IPS-NIHi7 (cell line): ENCODE measurements at regions not wholly inside any gene's neighbourhood (a gene's known extent, or its start where the extent isn't known, plus 50 kb on each side); places are given as distances from the start of the nearest gene placed in this dataset.
"Not testable (repeated sequence)": the region's sequence is repeated elsewhere in the genome, so short reads cannot be mapped to it uniquely, and the experiment has no call there.

Experiments
- DNase-seq: peaks from one replicate; pipeline ENCODE4 v3.0.0; 2012; ENCODE audit warnings: mixed read lengths; ENCODE audit errors: extremely low spot score

GRCh38 chr19:30871979-30872378 lies 477.3 kb downstream of the TSHZ3 start:
- no peak for DNase-seq

- DNase-seq: no peak
Observed at GRCh38 chr19:30870876-30871275, 478.4 kb downstream of the TSHZ3 start.

DNA sequence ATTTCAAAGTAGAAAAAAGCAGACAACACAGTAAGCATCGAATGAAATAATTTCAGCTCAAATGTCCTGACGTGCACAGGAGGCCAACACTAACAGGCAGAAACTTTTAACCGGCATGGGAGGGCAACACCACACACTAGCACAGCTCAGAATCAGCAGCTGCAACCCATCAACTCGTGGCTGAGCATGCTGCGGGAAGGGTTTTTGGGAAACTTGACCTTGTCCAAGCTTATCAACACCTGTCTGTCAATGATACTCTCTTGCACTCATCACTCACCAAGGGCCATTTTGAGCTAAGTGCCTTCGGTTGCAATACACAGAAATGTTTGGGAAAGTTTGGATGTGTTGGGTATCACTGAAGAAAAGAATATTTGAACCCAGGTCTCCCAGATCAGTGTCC lies 483.7 kb downstream of the TSHZ3 start:
- DNase-seq: no peak

- no peak for DNase-seq
Observed at GRCh38 chr19:30864391-30865215, 484.6 kb downstream of the TSHZ3 start.

DNA sequence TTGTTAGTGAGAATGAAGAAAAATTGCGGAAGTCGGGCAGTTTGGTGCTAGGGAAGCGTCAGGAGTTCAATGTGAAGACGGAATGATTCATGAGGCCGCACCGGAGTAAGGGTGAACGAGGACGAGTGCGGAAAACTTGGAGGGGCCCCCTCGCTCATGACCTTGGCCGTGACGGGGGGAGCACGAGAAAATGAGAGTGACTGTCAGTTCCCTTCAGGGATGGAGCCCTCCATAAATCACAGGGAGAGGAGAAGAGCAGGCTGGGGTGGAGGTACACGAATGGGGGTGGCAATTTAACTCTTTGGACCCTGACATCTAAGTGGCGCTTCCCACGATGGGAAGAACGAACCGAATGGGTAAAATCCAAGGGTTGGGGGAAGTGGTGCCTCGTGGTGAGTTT lies 486.4 kb downstream of the TSHZ3 start:
- no peak for DNase-seq

DNA sequence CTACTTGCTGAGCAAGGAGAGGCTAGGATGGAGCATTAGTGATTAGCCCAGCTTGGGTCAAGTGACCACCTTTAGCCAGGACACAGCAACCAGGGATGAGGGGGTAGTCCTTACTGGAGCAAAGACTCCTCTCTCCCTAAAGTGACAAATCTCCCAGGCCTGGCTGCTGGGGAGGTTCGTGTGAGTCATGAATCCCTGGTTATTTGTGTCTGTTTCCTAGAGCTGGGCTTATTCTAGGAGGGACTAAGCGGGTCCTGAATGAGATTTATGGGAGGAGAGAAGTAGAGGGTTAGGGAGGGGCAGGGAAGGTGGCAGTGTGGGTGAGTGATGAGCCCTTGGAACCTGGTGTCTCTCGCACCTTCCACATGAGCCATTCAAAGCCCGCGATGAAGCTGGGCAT lies 487.3 kb downstream of the TSHZ3 start:
- DNase-seq: no peak

GRCh38 chr19:30857966-30858490 lies 485.8 kb downstream of the ZNF536 start:
- DNase-seq: no peak

DNA sequence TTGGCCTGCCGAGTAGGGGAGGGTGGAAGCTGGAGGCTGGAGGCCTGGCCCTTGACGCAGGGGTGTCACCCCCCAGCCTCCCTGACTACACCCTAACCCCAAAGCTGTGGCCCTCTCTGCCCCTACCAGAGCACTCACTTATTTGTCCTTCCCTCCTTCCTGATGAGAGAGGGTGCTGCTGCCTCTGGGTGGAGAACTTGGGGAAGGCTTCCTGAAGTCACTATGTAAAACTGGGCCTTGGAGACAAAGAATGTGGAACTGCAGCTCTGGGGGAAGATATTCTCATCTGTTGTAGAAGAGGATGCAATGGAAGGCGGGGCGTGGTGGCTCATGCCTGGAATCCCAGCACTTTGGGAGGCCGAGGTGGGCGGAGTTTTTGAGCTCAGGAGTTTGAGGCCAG lies 485.2 kb downstream of the ZNF536 start:
- peak; percentile 52 for DNase-seq

DNA sequence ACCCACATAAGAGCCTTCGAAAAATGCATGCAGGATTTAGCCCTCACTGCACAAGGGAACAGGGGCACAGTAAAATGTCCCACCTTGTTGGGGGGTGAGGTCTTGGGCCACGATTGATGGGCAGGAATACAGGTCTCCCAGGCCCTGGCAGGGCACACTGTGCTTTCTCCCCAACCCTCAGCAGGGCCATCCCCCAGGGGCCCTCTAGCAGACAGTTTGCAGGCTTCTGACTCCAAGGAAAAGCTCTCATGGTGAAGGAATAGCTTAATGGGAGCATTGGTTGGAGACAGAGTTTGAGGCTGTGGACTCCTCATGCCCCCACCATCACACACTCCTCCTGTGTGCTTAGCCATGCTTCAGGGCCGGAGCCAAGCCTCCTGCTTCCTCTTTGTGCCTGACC lies 484.6 kb downstream of the ZNF536 start:
- DNase-seq: no peak

DNA sequence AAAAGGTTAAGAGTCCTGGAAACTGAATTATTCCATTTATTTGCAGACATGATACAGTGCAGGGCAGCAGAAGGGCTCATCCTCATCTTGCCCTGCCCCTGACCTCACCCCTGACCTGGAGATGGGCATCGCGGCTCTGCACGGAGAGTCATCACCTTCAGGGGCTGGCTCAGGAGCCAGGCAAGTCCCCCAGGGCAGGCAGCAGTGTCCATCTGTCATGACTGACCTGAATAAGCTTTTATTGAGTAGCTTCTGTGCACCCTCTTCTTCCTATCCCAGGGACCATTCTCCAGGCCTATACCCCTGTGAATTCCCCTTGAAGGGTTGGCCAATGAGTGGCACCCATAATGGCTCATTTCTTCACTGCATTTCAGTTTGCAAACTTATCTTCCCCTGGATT lies 484.2 kb downstream of the ZNF536 start:
- DNase-seq: no peak

GRCh38 chr19:30855442-30855841 lies 483.3 kb downstream of the ZNF536 start:
- no peak for DNase-seq

DNA sequence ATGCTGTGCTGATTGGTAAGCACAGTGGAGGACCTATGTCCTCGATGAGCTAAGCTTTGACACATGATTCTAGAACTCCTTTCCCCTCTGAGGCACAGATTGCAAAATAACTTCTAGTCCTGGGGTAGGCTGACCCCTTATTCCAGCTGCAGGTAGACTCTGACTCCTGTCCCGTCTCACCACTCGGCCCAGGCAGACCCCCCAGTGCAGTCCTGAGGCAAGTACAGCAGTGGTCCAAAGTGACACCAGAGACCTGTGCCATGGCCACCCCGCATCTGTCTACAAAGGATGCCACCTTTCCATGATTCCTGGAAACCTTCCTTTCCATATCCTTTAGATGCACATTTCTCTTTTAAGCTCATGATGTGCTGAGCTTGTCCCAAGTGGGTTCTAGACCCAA lies 482.5 kb downstream of the ZNF536 start:
- DNase-seq: no peak

GRCh38 chr19:30854207-30854606 lies 482.0 kb downstream of the ZNF536 start:
- no peak for DNase-seq

DNA sequence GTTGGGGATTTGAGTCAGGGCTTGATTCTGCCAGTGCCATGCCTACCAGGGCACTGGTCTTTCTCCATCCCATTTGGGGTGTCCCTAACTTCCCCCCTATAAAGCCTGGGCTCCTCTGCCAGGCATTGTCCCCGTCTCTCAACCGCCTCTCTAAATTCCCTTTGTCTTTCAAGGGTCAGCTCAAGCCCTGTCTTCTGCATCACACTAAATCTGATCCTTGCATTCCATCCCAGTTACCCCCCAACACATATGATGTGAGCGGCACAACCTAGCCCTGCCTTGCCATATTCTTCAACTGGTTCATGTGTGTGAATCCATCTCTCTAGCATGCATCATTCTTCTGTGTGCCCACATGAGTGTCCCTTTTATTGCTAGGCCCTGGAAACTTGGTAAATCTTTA lies 480.9 kb downstream of the ZNF536 start:
- DNase-seq: no peak

GRCh38 chr19:30852168-30852567 lies 480.0 kb downstream of the ZNF536 start:
- DNase-seq: no peak

DNA sequence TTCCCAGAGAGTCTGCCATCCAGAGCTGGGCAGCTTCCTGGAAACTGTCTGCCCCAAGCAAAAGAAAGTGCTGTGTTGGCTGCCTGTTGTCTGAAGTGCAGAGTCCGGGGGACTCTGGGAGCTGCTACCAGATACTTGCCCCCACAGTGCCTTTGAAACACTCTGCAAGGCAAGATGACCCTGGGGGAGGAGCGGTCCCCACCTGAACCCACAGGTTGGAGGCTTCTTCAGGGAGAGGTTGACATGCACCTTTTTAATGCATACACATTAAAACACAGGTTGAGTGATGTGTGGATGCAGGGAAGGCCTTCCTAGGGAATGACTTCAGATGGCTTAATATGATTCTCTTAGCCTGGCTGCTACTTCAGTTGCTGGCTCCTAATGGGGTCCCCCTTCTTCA lies 479.5 kb downstream of the ZNF536 start:
- DNase-seq: no peak

GRCh38 chr19:30848636-30849425 lies 476.6 kb downstream of the ZNF536 start:
- DNase-seq: no peak

DNA sequence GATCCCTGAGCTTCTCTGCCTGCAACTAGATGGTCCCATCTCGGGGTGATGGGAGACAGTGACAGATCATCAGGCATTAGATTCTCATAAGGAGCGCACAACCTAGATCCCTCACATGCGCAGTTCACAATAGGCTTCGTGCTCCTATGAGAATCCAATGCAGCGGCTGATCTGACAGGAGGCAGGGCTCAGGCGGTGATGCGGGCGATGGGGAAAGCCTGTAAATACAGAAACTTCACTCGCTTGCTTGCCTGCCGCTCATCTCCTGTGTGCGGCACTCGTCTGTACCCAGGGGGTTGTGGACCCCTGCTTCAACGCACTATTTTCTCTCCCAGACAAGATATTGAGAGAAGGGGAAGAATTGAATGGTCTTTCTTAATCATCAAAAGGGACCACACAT lies 473.9 kb downstream of the ZNF536 start:
- no peak for DNase-seq

- no peak for DNase-seq
Observed at GRCh38 chr19:30842926-30843325, 470.7 kb downstream of the ZNF536 start.

DNA sequence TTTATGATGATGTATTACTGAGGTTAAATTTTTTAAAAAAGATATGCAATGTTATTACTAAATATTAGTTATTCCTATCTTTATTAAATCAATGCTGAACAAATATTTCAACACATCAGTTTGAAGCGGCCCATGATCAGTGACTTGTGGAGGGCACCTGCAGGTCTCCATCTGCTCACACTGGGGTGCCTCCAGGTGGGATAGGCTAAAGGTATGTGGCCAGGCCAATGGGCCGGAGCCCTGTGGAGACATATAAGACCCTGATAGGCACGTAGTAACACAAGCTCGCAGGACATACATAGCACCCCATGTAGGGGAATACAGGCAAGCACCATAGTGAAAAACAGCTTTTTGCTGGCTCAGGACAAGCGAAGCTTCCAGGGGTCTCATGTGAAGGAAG lies 469.8 kb downstream of the ZNF536 start:
- no peak for DNase-seq

DNA sequence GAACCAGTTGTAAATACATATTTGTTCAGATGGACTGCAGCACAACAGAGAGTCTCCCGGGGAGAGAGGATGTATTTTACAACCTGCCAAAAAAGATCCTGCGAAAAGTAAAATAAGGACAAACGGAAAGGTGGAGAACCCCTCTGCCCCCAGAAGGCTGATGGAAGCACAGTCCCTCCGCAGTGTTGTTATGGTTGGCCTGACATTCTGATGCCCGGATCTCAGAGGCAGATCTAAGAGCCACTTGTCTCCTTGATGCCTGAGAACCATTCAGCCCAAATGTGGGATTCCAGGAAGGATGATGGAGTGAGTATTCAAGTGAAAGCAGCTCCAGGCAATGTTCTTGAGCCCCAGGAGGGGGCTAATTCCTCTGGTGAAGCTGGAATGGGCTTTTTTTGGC lies 458.7 kb downstream of the ZNF536 start:
- DNase-seq: no peak

- DNase-seq: not testable (repeated sequence)
Observed at GRCh38 chr19:30825505-30825904, 453.3 kb downstream of the ZNF536 start.

GRCh38 chr19:30824809-30825208 lies 452.6 kb downstream of the ZNF536 start:
- no peak for DNase-seq
